Skin epidermis (tissue), 12 donors: ENCODE measurements at regions not wholly inside any gene's neighbourhood (a gene's known extent, or its start where the extent isn't known, plus 50 kb on each side); places are given as distances from the start of the nearest gene placed in this dataset.
A peak's percentile ranks its signal among the peaks of the same experiment; 100 is the strongest.
"Not testable (repeated sequence)": the region's sequence is repeated elsewhere in the genome, so short reads cannot be mapped to it uniquely, and the experiment has no call there.

ENCODE experiments used
- H3K27ac ChIP-seq, 21 experiments: fragments of 200-600 bp; sonication (generic) in 11 of 21; one replicate each; pipeline ENCODE4 v1.5.0; 2020; ENCODE audit warnings: mild to moderate bottlenecking in 3 of 21, inconsistent platforms in 2 of 21, moderate library complexity in 2 of 21
- H3K4me3 ChIP-seq, 7 experiments: fragments of 200-600 bp; sonication (generic) in 2 of 7; one replicate each; pipeline ENCODE4 v1.5.0; 2020; ENCODE audit warnings: inconsistent platforms in 2 of 7, mild to moderate bottlenecking in 2 of 7, moderate library complexity in 1 of 7

DNA sequence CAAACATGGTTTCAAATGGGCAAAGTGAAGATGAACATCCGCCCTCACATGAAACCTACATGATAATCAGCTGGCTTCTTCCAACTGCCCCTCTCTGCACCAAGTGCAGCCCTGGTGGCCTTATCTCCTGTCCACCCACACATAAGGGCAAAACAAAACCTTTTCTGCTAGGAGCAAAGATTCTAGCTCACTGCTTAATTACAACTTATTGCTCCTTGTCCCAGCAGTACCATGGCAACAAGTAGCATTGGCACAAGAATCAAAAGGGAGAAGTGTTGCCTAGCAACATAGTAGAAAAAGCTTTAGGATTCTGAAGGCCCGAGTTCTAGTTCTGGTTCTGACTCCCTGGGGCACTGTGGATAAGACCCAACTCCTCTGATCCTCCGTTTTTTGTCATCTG is 68.7 kb upstream of the BMAL1 start:
- Histone ChIP-seq H3K4me3 (no peak overlapping the region), H3K27ac (peak overlapping the region in 3 of 21 experiments; percentile 1 to 72 (median 13))

DNA sequence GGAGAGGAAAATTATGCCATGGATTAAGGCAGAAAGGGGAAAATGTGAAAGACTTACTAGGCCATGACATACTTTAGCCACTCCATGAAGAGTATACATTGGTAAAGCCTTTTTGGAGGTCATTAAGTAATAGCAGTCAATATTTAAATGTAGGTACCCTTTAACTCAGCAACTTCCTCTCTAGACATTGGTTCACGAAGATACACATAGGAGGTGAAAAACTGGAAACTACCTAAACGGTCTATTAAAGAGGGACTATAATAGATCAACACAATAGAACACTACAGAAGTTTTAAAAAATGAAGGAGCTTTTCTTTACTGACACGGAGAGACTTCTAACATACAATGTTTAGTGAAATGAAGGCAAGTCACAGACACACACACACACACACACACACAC is 68.2 kb upstream of the BMAL1 start:
- H3K27ac ChIP-seq, result no peak overlapping the region
- no peak overlapping the region for H3K4me3 ChIP-seq

DNA sequence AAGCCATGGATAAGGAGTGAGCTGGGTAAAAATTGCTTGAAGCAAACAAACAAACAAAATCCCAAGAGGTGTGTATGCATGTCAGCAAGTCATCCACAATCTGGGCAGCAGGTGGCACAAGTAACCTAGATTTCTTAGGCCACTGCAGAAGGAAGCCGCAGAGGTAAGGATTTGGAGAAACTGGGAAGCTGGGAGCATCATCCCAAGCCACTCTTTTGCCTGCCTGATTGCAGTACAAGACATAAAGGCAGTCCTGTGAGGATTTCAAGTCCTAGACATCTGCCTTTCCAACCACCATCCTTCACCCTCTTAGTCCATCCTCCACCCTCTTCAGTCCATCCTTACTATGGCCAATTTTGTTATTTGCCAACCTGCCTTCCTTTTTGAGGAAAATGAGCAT is 67.2 kb upstream of the BMAL1 start:
- H3K27ac ChIP-seq, result no peak overlapping the region
- H3K4me3 ChIP-seq, result no peak overlapping the region

DNA sequence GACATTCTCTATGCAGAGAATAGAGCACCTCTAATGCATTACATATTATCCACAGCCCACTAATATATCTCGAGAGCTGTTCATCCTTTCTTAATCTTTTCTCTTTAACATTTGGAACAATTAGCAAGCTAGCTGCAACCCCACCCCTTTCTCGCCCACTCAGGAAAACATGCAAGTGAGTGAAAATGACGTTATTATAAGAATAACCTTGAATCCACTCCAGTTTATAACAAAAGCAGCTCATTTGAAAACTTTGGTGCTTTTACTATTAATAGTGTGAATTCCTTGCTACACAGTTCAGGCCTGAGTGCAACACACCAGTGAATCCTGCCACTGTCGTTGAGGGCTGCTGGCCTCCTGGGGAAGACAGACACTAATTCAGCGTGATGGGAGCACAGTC is 63.3 kb upstream of the BMAL1 start:
- Histone ChIP-seq H3K4me3 (no peak overlapping the region), H3K27ac (no peak overlapping the region)

DNA sequence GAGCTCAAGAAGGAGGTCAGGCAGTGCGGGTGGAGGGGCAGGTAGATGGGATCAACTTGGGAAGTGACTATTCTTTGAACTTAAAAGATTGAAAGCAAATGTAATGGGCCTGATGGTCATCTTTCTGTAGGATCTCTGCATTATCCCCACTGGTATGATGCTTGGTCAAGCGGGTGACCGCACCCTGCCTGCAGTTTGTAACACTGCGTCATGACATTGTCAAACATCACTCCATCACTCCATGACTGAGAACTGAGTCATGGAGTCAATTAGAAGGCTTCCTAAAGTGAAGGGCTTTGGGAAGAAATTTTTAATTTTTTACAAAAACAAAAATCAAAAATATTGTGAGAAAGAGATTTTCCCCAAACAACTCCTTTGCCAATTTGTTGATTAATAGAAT is 62.4 kb upstream of the BMAL1 start:
- peak overlapping the region in 2 of 21 experiments; percentile 74 to 77 for H3K27ac ChIP-seq
- no peak overlapping the region for H3K4me3 ChIP-seq

DNA sequence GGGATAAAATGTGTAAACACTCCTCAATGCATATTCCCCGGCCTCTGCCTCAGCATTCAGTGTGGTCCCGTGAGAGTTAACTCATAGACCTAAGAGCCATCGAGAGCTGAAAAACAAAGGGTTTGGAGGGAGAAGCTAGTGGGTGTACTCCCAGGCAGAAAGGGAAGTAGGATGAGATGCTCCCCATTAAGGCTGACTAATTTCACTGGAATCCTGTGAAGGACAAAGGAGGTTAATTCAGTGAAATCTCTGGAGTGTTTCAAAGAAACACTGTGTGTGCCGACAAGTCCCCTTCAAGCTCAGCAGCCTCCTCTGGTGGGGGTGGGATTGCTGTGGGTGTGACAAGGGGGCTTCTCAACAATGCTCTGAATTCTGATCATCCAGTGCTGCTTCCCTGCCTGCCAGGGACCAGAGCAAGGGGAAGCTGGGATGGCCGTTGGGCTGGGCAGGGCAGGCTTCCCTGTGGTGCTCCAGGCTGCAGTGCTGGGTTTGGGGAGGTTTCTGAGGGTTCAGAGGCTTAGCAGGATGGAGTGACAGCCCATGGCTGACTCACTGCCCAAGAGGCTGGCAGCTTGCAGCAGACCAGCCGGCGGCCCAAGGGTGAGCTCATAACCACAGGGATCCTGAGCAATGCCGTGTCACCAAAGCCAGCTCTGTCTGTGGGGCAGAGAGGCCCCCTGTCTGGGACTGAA is 61.4 kb upstream of the BMAL1 start:
- Histone ChIP-seq H3K4me3 (no peak overlapping the region), H3K27ac (peak overlapping the region in 13 of 21 experiments; percentile 6 to 80 (median 56))

DNA sequence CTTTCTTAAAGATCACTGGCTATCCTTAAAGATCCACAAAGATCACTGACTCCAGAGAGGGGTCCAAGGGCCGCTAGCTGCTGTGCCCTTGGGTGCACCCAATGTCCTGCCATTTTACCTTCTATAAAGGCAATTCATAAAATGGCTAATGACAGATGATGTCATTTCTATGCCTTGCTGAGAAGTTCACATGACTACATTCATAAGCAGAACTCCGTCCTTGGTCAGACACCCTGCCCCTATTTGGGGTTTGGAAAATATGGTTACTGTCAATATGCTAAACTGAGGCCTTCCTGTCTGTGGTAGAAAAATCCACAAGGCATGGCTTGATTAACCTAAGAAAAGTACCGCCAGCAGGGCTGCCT is 60.9 kb upstream of the BMAL1 start:
- no peak overlapping the region for H3K4me3 ChIP-seq
- H3K27ac ChIP-seq, result peak overlapping the region in 12 of 21 experiments; percentile 6 to 80 (median 59)

DNA sequence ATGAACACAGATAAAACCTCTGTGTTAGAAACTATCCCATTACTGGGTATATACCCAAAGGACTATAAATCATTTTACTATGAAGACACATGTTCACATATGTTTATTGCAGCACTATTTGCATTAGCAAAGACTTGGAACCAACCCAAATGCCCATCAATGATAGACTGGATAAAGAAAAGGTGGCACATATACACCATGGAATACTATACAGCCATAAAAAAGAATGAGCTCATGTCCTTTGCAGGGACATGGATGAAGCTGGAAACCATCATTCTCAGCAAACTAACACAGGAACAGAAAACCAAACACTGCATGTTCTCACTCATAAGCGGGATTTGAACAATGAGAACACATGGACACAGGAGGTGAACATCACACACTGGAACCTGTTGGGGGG is 58.9 kb upstream of the BMAL1 start:
- not testable (repeated sequence) for H3K27ac ChIP-seq, H3K4me3 ChIP-seq

DNA sequence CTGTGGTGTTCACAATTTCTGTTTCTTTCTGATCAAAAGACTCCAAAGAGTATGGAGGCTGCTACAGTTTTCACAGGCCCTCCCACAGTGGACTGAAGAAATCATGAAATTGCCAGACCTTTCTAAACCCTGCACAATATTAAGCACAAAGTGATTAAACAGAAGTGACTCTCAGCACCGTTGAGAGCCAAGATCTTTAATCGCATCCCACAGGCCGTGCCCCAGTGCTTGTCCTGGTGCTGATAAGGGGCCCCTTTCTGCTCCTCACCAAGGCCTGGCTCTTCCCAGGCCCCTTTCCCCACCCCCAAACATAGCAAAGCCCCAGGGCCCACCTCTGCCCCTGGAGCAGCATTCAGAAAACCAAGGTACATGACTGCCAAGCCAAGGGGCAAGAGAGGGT is 57.4 kb upstream of the BMAL1 start:
- no peak overlapping the region for H3K4me3 ChIP-seq
- no peak overlapping the region for H3K27ac ChIP-seq

DNA sequence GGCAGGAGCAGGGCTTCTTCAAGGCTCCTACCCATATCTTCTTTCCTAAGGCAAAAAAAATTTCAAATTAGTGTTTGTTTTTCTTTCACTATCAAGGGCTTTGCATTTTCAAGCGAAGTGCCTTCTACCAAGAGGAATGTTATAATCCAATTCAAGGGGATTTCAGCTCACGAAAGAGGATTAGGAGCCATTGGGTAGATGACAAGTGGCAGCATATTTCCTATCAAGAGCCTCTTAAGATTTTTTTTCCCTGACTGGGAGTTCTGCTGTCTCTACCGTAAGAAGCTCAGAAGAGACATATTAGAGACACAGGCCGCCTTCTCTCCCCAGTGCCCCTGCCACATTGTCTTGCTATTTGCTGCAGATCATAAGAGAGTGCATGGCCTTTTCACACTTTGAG is 55.9 kb upstream of the BMAL1 start:
- Histone ChIP-seq H3K27ac (no peak overlapping the region), H3K4me3 (no peak overlapping the region)

DNA sequence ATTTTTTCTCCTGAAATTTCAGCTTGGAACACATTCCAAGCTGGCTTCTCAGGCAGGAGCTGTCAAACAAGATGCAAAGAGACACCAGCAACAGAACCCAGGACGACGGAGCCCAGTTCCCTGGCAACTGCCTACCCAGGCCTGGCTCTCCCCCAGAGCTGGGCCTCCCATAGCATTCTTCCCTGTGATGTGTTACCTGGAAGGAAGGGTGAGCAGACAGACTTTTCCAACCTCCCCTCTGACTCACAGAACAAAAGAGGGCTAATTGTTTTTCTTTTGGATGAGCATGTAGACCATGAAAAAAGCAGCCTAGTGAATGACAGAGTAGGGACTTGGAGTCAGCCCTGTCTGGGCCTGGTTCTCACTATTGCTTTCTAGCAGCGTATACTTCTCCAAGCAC is 55.3 kb upstream of the BMAL1 start:
- Histone ChIP-seq H3K4me3 (no peak overlapping the region), H3K27ac (peak overlapping the region in 1 of 21 experiments; percentile 38)

DNA sequence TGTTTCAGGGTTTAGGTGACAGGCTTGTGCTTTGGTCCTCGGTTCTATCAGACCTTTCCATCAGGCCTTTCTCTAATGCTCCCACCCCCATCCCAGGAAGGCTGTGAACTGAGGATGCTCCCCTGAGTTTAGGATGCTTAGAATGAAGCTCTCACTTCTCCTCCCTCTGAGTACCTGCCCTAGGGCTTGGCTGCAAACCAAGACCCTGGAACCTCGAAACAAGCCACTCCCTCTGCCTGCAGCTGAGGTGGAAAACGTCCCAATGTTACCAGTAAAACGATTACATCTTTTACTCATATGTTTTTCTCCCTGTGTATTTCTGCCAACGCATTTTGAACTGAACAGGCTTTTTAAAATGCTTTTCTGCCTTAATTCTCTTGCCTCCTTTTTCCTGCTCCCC is 54.5 kb upstream of the BMAL1 start:
- Histone ChIP-seq H3K4me3 (no peak overlapping the region), H3K27ac (peak overlapping the region in 1 of 21 experiments; percentile 38)

DNA sequence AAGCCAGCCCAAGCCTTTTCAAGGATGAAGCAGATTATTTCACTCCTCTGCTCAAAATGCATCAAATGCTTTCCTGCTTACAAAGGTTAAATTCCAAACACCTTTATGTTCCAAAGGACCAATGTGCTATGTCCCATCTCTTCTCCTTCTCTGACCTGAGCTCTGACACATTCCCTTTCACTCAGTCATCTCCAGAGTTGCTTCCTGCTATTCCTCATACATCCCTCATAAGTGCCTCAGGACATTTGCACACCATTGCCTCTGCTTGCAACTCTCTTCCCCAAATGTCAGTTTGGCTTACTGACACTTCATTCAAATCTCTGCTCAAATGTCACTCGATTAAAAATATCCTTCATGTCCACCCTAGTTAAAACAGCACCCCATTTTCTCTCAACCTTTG is 53.3 kb upstream of the BMAL1 start:
- Histone ChIP-seq H3K4me3 (no peak overlapping the region), H3K27ac (no peak overlapping the region)

DNA sequence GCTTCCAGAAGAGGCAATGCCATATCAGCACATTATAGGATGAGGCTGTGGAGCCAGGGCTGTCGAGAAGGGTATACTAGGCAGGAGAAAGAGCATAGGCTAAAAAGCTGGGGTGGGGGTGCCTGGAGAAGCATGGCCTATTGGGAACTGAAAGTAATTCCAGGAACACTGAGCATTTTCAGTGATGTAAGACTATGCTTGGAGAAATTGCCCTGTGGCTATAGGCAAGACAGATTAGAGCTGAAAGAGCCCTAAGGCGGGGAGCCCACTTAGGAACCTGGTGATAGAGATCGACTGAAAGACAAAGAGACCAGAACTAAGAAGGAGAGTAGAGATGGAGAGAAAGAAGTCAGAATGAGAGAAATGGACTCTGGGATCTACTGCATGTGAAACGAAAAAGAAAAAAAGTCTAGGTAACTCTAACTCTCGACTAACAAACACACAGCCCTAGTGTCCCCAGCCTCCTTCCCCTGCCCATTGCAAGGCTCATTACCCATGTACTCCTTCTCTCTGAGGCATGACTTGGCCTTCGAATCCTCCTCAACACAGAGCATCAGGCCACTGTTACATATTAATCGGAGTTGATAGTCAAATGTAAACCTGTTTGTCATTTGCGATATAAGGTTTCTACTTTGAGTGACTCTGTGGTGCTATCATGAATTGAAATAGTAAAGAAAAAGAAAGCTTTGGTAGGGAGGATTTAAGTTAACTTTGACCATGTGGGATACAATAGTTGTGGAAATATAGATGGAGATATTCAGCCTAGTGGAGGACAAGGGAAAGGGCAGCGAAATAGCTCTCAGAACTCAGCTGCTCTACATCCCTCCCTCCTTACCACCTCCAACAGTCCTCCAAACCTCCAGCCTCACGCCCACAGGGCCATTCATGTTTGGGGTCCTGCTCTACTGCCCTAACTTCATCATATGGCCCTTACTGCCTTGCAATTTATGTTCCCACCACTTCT is 52.3 kb upstream of the BMAL1 start:
- Histone ChIP-seq H3K27ac (no peak overlapping the region), H3K4me3 (no peak overlapping the region)

DNA sequence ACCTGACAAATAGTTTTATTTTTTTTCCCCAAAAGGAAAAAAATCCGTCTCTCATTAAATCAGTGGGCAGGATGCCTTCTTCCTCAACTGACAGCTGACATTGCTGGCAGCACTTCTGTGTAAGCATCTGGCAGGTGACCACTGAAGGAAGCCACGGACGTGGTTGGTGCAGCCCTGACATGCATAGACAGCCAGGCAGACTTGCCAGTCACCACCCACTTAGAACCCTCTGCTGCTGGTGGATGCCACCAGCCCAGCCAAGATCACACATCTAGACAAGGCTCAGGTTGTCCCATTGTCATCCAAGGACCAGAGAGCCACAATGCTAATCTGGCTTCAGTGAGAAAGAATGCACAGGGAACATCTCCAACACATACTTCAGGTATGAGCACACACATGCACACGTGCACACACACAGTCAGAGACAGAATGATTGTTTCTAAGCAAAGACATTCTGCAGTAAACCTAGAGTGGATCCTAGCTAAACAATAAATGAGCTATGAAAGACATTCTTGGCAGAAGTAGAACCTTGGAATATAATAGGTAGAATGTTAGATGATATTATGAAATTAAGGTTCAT is 49.8 kb upstream of the BMAL1 start:
- no peak overlapping the region for H3K27ac ChIP-seq
- H3K4me3 ChIP-seq, result no peak overlapping the region
